ENCODE measurements at regions not wholly inside any gene's neighbourhood (a gene's known extent, or its start where the extent isn't known, plus 50 kb on each side); places are given as distances from the start of the nearest gene placed in this dataset.
"Not testable (repeated sequence)": the region's sequence is repeated elsewhere in the genome, so short reads cannot be mapped to it uniquely, and the experiment has no call there.

DNA sequence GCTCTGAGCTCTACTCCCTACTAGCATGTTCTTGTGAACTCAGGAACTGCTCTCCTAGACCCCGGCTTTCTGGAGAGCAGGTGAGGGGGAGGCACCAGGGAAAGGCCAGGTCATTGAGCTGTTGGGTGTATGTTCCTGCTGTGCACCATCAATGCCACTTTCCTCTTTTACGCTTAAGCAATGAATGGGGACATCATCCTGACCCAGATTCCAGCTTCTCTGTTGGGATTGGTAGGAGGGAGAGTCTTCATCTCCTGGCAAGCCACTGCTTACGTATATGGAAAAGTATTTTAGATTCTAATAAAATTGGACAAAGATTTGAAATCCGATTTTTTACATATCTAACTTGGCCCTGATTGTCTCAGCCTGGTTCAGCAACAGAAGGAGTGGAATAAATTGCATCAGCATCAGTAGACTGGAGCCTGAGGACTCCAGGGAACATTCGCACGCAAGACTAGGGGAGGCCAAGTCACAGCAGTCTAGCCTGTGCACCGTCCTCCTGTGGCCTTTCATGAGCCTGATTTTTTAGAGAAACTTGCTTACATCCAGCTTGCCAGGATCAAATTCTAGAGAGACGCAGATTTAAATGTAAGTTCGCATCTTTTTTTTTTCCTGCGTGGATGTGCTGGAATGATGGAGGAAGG is 439.3 kb downstream of the RPIA start:
- not testable (repeated sequence) for TF ChIP-seq MXI1 (conservative IDR thresholded peaks at IDR 0.05; ENCODE audit: poor library complexity, severe bottlenecking); SMC3 (conservative IDR thresholded peaks at IDR 0.05; ENCODE audit: poor library complexity); EZH2 (IDR thresholded peaks at IDR 0.05; ENCODE audit: borderline replicate concordance, insufficient read depth, low read length, poor library complexity, severe bottlenecking); EP300 (conservative IDR thresholded peaks at IDR 0.05; ENCODE audit: poor library complexity, severe bottlenecking)
- TF ChIP-seq, protein P1, sequence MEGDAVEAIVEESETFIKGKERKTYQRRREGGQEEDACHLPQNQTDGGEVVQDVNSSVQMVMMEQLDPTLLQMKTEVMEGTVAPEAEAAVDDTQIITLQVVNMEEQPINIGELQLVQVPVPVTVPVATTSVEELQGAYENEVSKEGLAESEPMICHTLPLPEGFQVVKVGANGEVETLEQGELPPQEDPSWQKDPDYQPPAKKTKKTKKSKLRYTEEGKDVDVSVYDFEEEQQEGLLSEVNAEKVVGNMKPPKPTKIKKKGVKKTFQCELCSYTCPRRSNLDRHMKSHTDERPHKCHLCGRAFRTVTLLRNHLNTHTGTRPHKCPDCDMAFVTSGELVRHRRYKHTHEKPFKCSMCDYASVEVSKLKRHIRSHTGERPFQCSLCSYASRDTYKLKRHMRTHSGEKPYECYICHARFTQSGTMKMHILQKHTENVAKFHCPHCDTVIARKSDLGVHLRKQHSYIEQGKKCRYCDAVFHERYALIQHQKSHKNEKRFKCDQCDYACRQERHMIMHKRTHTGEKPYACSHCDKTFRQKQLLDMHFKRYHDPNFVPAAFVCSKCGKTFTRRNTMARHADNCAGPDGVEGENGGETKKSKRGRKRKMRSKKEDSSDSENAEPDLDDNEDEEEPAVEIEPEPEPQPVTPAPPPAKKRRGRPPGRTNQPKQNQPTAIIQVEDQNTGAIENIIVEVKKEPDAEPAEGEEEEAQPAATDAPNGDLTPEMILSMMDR (IDR thresholded peaks at IDR 0.05; ENCODE audit: poor library complexity, severe bottlenecking) = not testable (repeated sequence)
